ENCODE measurements at regions not wholly inside any gene's neighbourhood (a gene's known extent, or its start where the extent isn't known, plus 50 kb on each side); places are given as distances from the start of the nearest gene placed in this dataset.

DNA sequence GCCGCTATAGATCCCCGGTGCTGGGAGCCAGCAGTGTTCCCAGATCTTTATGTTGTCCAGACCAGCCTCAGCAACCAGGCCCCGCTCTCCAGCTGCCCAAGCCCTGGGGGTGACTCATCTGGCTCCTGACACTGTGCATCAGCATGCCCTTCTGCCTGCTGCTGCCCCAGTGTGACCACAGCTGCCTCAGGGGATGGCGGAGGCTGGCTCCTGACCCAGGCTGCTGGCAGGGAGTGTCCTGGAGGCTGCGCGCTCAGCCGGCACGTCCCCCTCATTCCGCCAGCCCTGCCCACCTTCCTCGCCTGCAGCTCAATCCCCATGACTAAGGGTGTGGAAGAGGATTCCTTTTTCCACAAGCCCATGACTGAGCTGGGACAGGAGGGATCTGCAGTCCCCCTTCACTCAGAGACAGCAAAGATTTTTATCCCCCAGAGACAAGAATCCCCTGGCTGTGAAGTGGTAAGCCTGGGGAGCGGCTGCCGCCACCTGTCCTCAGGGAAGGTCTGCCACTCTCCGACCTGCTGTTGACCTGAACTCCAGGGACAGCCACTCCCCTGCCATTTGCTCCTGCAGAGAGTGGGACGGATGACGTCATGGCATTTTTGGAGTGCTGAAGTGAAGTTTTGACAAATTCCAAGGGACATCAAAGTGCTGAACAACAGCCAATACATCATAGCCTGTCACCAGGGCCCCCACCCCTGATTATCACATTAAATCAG is 182.8 kb upstream of the BMPER start:
- Histone ChIP-seq H3K4me2 (ENCODE audit: control insufficient read depth, extremely low read depth, insufficient read depth, low read depth, low read length) (no peak overlapping the region), H3K27ac (ENCODE audit: control insufficient read depth, insufficient read depth, low read length) (no peak overlapping the region), H3K9me1 (ENCODE audit: control insufficient read depth, extremely low read depth, insufficient read depth, low read length) (no peaks in the 10 kb centered on the region), H3K9me3 (ENCODE audit: control insufficient read depth, low read depth, low read length) (no peaks in the 10 kb centered on the region), H3K27me3 (ENCODE audit: control insufficient read depth, extremely low read depth, insufficient read depth, low read length) (no peaks in the 10 kb centered on the region), H3K4me1 (ENCODE audit: control insufficient read depth, extremely low read depth, insufficient read depth, low read length) (peaks cover 6% of the 10 kb centered on the region), H3K79me2 (ENCODE audit: control insufficient read depth, insufficient read depth, low read length) (no peaks in the 10 kb centered on the region), H3K9ac (ENCODE audit: control insufficient read depth, extremely low read depth, insufficient read depth, low read length) (no peak overlapping the region), H2AFZ (ENCODE audit: control insufficient read depth, low read length) (no peak overlapping the region), H3K4me3 (ENCODE audit: control insufficient read depth in 2 of 3, extremely low read depth in 1 of 3, insufficient read depth in 2 of 3, low read depth in 1 of 3, low read length in 3 of 3) (no peak overlapping the region), H3K36me3 (ENCODE audit: control insufficient read depth in 2 of 2, extremely low read depth in 1 of 2, insufficient read depth in 2 of 2, low read length in 2 of 2) (no peaks in the 10 kb centered on the region), H4K20me1 (ENCODE audit: control insufficient read depth, extremely low read depth, insufficient read depth, low read length) (no peaks in the 10 kb centered on the region)
- dilution Hi-C loops (cut with MboI; ENCODE audit: extremely low pct_ligation_motif_present, low sequenced_read_pairs) = no loop called here
- FAIRE-seq = no peak
- TF ChIP-seq EZH2 (IDR thresholded peaks at IDR 0.05; ENCODE audit: low read length) = no peak
- TF ChIP-seq CTCF (optimal IDR thresholded peaks at IDR 0.05 in 1 of 3, IDR thresholded peaks at IDR 0.05 in 1 of 3, conservative IDR thresholded peaks at IDR 0.05 in 1 of 3; ENCODE audit: extremely low read depth in 1 of 3, insufficient read depth in 2 of 3, low read length in 3 of 3) = no peak
- DNase-seq (ENCODE audit: low read depth, low spot score) = no peak

- Histone ChIP-seq H3K79me2 (ENCODE audit: control insufficient read depth, insufficient read depth, low read length) (no peaks in the 10 kb centered on the region), H3K27me3 (ENCODE audit: control insufficient read depth, extremely low read depth, insufficient read depth, low read length) (no peaks in the 10 kb centered on the region), H3K27ac (ENCODE audit: control insufficient read depth, insufficient read depth, low read length) (no peak overlapping the region), H2AFZ (ENCODE audit: control insufficient read depth, low read length) (no peak overlapping the region), H3K4me1 (ENCODE audit: control insufficient read depth, extremely low read depth, insufficient read depth, low read length) (peaks cover 6% of the 10 kb centered on the region), H3K4me2 (ENCODE audit: control insufficient read depth, extremely low read depth, insufficient read depth, low read depth, low read length) (no peak overlapping the region), H3K9me1 (ENCODE audit: control insufficient read depth, extremely low read depth, insufficient read depth, low read length) (no peaks in the 10 kb centered on the region), H3K9me3 (ENCODE audit: control insufficient read depth, low read depth, low read length) (no peaks in the 10 kb centered on the region), H3K4me3 (ENCODE audit: control insufficient read depth in 2 of 3, extremely low read depth in 1 of 3, insufficient read depth in 2 of 3, low read depth in 1 of 3, low read length in 3 of 3) (no peak overlapping the region), H3K9ac (ENCODE audit: control insufficient read depth, extremely low read depth, insufficient read depth, low read length) (no peak overlapping the region), H3K36me3 (ENCODE audit: control insufficient read depth in 2 of 2, extremely low read depth in 1 of 2, insufficient read depth in 2 of 2, low read length in 2 of 2) (no peaks in the 10 kb centered on the region), H4K20me1 (ENCODE audit: control insufficient read depth, extremely low read depth, insufficient read depth, low read length) (no peaks in the 10 kb centered on the region)
- FAIRE-seq (no peak), DNase-seq (ENCODE audit: low read depth, low spot score) (no peak)
- dilution Hi-C loops (cut with MboI; ENCODE audit: extremely low pct_ligation_motif_present, low sequenced_read_pairs) = no loop called here
- no peak for TF ChIP-seq EZH2 (IDR thresholded peaks at IDR 0.05; ENCODE audit: low read length)
- no peak for TF ChIP-seq CTCF (optimal IDR thresholded peaks at IDR 0.05 in 1 of 3, IDR thresholded peaks at IDR 0.05 in 1 of 3, conservative IDR thresholded peaks at IDR 0.05 in 1 of 3; ENCODE audit: extremely low read depth in 1 of 3, insufficient read depth in 2 of 3, low read length in 3 of 3)
These were observed 181.1 kb upstream of the BMPER start for GRCh38 chr7:33724201-33724600.

Measured in keratinocyte (primary cell).